Stimulated activated CD8-positive, alpha-beta memory T cell treated with anti-CD3 and anti-CD28 coated beads, Interleukin-4, amount 100 ng/mL, for 24 hours (primary cell): ENCODE measurements at regions not wholly inside any gene's neighbourhood (a gene's known extent, or its start where the extent isn't known, plus 50 kb on each side); places are given as distances from the start of the nearest gene placed in this dataset.
"Not testable (repeated sequence)": the region's sequence is repeated elsewhere in the genome, so short reads cannot be mapped to it uniquely, and the experiment has no call there.

Experiments used
- DNase-seq: peaks from one replicate; pipeline ENCODE4 v3.0.0-alpha.2; 2020; ENCODE audit warnings: low read depth

DNA sequence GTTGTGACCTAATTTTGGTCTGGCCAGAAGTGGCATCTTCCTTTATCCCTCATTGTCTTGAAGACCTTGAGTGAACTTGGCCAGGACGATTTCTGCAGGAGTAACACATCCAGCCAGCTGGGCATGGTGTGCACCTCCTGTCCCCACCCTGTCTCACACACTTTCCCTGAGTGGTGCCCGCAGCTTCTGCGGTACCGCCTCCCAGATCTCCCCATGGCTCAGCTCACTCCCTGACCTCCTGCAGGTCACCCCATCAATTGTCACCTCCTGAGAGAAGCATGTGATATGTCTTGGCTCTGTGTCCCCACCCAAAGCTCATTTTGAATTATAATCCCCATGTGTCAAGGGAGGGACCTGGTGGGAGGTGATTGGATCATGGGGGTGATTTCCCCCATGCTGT lies 50.2 kb upstream of the TP53I11 start:
- no peak for DNase-seq

DNA sequence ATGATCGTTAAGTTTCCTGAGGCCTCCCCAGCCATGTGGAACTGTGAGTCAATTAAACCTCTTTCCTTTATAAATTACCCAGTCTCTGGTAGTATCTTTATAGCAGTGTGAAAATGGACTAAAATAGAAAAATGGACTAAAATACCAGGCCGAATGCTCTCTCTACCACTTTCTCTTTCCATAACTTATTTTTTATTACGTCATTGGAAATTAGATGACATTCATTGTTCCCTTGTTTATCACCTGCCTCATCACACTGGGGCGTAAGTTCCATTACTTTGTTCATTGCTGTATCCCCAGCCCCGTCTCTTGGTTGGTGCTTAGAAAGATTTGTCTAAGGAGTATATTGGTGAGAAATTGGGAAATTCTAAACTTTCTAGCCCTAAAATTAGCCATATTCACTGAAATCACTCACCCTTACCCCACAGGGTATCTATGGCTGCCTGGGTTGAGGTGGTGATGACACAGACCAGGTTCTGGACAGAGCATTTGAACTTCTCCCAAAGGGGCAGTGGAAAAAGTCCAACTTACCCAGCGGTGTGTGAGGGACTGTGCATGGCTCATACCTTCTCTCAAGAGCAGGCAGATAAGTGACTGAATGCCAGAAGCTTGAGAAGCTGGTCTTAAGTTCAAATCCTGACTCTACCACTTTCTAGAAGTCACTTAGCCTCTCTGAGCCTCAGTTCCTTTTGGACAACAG lies 50.9 kb upstream of the TP53I11 start:
- no peak for DNase-seq

DNA sequence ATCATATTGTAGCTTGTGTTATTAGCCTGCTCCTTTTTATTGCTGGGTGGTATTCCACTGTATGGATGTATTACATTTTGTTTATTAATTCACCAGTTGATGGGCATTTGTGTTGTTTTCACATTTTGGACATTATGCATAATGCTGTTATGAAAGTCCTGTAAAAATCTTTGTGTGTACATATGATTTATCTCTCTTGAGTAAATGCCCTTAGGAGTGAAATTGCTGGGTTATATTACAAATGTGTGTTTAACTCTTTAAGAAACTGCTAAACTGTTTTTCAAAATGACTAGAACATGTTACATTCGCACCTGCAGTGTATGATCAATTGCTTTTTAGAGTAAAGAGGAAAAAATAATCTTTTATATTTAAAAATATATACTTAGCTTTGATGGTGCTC lies 54.4 kb upstream of the TP53I11 start:
- DNase-seq, result no peak

DNA sequence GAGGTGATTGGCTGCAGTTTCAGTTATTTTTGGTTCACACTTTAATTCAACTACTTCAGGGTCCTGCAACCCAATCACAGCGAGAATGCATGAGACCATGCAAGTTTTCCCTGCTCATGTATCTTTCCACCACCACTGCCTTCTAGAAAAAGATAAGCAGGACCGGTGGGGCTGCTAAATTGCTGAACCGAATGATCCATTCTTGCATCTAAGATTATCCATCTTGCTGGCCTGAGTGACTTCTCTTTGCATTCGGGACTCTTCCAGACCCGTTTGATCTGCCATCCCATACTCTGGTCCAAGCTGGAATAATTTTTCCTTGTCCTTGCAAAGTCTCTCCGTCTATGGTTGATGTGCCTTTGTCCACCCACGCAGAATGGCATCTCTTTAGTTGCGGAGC lies 56.3 kb upstream of the TP53I11 start:
- DNase-seq, result no peak

DNA sequence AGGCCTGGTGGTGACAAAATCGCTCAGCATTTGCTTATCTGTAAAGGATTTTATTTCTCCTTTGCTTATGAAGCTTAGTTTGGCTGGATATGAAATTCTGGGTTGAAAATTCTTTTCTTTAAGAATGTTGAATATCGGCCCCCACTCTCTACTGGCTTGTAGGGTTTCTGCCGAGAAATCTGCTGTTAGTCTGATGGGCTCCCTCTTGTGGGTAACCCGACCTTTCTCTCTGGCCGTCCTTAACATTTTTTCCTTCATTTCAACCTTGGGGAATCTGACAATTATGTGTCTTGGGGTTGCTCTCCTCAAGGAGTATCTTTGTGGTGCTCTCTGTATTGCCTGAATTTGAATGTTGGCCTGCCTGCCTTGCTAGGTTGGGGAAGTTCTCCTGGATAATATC lies 65.3 kb upstream of the TP53I11 start:
- DNase-seq, result not testable (repeated sequence)

DNA sequence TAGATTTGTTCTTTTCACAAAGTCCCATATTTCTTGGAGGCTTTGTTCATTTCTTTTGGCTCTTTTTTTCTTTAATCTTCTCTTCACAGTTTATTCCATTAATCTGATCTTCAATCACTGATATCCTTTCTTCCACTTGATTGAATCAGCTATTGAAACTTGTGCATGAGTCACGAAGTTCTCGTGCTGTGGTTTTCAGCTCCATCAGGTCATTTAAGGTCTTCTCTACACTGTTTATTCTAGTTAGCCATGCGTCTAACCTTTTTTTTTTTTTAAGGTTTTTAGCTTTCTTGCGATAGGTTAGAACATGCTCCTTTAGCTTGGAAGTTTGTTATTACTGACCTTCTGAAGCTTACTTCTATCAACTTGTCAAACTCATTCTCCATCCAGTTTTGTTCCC lies 65.8 kb upstream of the TP53I11 start:
- DNase-seq, result not testable (repeated sequence)

DNA sequence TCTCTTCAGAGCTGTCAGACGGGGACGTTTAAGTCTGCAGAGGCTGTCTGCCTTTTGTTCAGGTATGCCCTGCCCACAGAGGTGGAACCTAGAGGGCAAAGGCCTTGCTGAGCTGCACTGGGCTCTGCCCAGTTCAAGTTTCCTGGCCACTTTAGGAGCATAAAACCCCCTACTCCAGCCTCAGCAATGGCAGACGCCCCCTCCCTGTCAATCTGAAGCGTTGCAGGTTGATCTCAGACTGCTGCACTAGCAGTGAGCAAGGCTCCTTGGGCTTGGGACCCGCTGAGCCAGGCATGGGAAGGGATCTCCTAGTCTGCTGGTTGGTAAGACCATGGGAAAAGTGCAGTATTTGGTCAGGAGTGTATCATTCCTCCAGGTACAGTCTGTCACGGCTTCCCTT lies 66.6 kb upstream of the TP53I11 start:
- no peak for DNase-seq

DNA sequence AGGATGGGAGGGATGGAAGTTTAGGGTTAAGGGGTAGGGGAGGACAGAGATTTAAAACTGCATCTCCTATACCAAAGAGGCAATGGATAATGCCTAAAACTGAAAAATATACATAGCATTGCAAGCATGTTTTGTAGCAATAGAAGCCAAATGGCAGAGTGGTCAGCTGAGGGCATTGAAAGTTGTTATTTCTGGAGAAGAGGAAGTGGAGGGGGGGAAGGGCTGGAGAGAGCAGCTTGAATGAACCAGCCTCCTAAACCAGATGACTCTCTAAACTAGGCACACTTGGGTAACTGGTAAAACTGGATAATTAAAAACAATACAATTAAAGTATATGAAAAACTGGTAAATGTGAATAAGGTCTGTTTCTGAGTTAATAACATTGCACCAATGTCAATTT lies 70.3 kb upstream of the TP53I11 start:
- no peak for DNase-seq

DNA sequence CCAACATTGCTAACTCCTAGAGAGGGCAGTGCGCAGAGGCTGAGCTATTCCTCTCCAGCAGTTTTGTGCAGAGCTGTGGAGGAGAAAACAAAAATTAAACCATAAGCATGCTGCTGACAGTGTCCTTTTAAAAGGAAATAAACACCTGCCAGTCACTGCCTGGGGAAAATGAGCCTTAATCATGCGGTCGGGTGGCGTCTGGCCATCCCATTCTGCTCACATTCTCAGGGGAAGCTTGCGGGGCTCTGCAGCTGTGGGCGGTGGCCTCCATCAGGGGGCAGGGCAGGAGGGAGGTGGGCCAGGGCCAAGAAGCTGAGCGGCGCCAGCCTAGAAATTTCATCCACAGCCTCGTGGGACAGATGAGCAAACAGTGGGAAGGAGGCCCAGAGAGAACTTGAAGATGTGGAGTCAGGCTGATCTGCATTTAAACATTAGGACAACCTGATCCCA lies 71.0 kb upstream of the TP53I11 start:
- no peak for DNase-seq

DNA sequence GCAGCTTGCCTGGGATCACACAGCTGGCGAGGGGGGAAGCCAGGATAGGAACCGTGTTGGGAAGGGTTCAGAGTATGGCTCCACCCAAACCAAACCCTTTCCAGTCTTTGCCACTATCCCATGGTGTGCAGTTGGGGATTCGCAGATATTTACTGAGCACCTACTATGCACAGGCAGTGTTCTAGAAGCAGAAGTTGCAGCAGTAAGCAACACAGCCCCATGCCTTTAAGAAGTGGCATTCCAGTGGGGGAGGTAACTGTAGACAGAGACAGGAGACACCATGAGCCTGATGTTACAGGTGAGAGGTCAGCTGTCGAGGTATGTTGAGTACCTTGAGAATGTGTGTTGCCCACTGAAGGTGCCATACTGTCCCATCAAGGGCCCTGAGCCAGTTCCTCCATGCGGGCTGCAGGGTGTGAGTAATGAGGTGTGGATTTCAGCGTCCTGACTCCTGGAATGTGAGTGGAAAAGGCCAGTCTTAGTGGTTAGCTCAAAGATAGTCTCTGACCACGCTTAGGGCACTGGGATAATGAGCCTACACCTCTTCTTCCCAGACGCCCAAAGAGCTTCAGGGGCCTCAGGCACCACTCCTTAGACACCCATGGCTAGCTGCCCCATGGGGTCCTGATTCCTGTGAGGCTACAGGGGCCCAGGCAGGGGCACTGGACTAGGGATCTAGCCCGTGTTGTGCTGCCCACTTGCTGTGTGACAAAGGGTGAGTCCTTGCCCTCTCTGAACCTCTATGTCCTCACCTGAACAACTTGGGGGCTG lies 71.8 kb upstream of the TP53I11 start:
- no peak for DNase-seq

DNA sequence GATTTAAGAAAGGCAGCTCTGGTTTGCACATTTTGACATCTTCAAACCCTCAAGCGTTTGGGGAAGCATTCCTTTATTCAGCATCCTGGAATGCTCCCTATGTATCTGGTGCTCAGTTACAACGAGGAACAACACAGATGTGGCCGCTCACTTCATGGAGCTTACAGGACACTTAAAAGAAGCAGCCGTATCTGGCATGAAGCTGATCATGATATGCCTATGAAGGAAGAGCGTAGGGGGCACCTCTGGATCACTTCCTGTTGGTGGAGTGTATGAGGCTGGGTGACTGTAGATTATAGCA lies 72.3 kb upstream of the TP53I11 start:
- DNase-seq, result no peak

DNA sequence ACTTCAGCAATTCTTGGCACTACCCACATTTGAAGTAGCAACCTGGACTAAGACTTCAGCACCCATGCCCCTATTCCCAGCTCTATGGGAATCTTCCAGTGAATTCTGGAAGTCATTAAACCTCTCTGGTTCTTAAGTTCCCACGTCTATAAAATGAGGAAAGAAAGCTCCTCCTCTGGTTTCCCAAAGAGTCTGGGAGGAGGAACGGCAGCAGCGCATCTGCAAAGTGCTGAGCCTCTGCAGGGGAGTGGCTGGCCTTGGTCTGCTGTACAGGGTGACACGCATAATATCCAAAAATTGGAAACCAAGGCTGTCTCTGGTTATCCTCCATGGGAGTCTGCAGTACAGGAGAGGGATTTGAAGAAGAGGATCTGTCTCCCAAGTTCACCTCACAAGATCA lies 73.6 kb upstream of the TP53I11 start:
- DNase-seq, result no peak

DNA sequence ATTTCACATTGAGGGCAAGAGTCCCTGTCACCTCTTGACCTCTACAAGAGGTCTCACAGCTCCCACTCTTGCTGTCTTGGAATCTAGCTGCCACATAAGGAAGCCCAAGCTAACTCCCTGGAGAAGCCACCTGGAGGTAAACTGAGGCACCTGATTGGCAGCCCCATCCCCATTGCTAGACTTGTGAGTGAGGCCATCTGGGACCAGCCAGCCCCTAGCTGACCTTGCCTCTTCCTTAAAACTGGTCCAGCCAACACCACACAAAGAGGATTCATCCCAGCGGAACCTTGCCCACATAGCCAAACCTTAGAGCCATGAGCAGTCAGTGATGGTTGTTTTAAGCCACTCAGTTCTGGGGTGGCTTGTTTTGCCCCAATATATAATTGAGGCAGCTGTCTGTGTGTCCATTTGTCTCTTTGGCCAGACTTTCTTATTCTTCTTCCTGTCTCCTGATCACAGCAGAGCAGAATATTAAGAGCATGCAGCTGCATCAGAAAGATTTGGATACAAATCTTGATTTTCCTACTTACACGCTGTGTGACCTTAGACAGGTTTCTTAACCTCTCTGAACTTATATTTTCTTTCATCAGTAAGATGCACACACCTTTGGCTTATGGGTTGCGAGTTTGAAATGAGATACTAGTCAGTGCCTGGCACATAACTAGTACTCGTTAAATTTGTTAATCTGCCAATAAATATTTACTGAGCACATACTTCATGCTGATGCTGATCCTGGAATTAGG lies 74.3 kb upstream of the TP53I11 start:
- DNase-seq, result no peak

DNA sequence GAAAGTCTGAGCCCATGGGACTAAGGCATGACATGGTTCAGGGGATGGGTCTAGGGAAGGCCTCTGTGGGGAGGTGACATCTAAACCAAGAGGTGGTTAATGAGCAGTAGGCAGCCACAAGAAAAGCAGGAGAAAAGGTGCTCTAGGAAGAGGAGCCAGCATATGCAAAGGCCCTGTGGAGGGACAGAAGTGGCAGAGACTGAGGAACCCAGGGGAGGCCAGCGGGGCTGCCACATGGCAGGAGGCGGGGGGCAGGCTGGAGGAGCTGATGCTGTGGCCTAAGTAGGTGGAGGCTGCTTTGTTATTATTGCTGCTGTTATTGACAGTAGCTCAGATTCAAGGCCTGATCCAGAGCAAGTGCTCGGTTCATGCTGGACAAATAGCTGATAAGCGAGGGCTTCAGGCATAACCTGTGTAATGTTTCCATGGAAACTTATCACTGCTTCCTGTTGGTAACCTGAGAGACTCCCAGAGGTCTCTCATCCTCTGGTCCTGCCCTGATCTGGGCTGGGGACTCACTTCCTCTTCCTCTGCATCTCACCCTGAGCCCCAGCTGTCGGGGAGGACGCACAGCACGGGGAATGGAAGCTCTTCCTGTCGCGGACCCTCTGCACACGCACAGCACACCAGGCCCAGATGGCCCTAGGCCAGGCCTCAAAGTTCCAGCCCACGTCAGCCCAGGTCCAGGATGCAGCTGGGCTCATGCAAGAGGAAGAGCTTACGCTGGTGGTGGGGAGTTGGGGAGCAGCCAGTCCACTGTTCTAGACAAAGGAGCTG lies 75.2 kb upstream of the TP53I11 start:
- DNase-seq, result no peak

DNA sequence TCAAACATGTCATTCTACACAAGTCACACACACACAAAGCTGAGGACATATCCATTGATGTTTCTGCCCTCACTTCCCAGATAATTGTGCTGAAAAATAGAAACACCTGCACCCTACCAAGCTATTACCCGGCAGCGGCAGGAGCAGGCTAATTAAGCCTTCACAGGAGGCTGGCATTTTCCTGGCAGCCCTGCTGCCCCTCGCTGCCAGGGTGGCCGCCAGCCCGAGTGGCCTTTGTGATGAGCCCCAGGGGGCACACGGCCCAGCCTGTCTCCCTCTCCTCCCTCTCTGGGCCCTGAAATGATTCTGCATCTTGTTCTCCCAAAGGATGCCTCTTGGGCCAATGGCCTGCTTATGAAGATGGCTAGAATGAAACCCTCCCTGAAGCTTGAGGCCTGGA lies 76.2 kb upstream of the TP53I11 start:
- DNase-seq, result no peak

DNA sequence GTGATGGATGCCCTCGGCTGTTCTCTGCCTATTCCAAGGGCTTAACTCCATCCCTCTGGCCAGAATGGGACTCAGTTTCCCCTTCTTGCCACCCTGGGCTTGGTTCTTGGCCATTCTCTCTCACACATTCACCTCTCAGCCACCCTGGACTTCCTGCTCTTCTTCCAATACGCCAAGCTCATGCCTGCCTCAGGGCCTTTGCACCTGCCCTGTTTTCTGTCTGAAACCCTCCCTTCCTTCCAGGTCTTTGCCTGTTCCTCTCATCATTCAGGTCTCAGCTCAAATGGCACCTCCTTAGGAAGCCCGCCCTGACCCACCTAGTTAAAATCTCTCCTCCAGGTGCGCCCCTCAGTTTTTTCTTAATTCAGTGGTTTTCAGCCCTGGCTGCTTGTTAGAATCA lies 76.6 kb upstream of the TP53I11 start:
- DNase-seq, result no peak

DNA sequence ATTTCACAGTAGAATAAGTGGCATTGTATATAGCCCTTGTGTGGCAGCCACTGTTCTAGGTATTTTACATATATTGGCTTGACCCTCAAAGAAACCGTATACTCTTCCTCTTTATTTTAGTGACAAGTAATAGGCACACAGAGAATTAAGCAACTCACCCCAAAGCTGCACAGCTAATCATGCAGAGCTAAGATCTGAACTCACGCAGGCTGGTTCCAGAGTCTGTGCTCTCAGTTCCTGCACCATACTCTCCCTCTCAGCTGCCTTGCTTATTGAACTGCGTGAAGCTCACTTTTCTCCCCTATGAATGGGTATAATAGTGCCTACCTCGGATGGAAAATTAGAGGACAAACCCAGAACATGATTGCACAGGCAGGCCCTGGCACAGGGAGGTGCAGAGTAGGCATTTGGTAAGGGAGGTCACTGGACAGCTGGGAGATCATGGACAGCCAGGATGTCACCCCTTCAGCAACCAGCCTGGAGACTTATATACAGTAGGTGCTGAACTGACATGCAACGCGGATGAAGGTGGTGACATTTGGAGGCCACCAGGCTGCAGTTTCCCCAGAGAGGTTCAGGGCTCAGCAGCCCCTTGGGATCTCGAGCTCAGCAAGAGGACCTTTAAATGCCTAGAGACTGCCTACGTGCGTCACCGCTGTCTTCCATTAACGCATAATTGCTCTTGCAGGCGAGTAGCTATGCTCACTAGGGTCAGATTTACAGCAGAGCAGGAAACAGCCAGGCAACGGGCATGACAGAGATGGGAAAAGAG lies 78.4 kb upstream of the TP53I11 start:
- no peak for DNase-seq

DNA sequence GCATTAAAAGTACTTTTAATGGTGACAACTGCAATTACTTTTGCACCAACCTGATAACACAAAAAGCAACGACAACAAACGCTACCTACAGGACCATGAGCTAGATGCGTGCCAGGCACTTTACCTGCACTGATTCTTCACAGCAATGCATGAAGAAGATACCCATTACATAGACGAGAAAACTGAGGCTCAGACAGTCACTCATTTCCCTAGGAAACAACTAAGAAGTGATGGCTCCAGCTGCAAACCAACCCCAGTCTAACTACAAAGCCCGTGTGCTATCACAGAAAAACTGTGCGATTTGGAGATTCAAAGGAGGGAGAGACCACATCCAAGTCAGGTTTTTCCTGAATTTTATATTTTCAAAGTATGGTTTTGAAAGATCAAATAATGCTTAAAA lies 80.1 kb upstream of the TP53I11 start:
- DNase-seq, result no peak

DNA sequence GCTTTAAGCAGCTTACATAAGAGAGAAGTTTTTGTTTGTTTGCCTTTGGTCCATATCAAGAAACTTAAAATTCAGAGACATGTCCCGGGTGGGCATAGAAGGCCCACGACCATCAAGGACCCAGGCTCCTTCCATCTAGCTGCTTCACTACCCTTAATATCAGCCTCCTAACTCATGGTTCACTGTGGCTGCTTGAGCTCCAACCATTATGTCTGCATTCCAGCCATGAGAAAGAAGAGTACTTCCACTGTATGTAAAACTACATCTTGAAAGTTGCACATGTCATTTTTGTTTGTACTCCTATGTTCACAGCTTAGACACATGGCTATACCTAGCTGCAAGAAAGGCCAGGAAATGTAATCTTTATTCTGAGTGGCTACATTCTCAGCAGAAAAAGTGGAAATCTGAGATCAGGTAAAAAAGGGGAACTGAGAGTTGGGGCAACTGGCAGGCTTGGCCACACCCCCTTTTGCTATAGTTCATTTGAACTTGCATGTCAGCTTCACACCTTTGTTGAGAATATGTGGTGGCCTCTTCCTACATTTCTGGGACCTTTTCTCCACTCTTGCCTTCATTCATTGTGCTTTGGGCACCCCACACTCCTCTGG lies 81.3 kb upstream of the TP53I11 start:
- no peak for DNase-seq

DNA sequence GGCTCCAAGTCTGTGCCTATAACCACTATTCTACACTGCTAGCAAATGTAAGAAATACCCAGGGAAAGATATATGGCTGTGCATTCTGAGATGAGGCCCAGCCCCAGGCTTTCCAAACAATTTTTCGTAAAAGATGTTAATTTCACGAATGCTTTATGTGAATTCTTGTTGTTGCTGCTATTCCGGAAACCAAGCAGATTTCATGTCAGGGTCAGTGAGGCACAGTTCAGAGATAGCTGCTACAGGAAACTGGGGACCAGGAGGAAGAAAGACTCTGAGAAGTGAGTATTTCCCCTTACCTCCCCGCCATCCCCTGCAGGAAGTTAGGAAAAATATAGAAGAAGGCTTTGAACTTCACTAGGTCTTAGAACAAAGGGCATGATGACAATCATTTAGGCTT lies 84.7 kb upstream of the TP53I11 start:
- no peak for DNase-seq

DNA sequence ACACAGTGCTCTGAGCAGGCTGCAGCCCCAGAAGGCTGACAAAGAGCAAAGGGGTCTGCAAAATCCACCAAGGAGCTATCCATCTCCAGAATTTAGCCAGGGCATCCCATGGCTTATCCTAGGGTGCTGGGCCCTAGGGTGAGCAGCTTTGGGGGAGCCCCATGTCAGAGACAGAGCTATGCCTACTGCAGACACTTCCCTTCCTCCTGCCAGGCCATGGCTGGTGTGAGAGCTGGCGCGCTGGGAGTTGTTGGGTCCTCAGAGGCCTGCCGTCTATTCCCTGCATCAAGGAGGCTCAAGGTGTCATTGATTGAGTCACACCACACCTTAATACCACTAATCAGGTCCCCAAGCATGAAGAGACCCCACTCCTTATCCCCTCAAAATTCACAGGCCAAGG lies 85.3 kb upstream of the TP53I11 start:
- DNase-seq, result no peak
